ENCODE measurements at regions not wholly inside any gene's neighbourhood (a gene's known extent, or its start where the extent isn't known, plus 50 kb on each side); places are given as distances from the start of the nearest gene placed in this dataset.

DNA sequence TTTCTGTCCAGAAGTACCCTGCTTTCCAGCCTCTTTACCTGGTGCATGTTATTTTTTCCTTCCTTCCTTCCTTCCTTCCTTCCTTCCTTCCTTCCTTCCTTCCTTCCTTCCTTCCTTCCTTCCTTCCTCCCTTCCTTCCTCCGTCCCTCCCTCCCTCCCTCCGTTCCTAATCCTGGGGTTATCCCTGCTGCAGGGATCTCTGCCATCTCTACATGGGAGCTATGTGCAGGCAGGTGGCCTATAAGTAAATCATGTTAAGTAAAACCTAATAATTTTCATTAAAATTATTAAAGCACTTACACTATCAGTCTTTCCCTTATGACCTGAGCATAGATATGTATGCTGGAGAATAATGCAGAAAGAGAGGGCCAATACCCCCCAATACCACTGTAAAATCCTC is 351.9 kb downstream of the ZSWIM6 start:
- TF ChIP-seq CTCF (IDR thresholded peaks at IDR 0.05; ENCODE audit: extremely low read depth in 1 of 2, insufficient read depth in 1 of 2, low read depth in 1 of 2, low read length in 2 of 2) = no peak
- no peak for TF ChIP-seq JUN (IDR thresholded peaks at IDR 0.05; ENCODE audit: borderline replicate concordance, insufficient read depth, insufficient read length, low read depth)
- TF ChIP-seq POLR2AphosphoS5 (IDR thresholded peaks at IDR 0.05; ENCODE audit: insufficient read depth, low read depth, low read length) = no peak
- no peak for TF ChIP-seq EZH2 (IDR thresholded peaks at IDR 0.05; ENCODE audit: borderline replicate concordance, low read depth, low read length, severe bottlenecking)
- no peak for TF ChIP-seq POLR2A (IDR thresholded peaks at IDR 0.05; ENCODE audit: low read depth, low read length)
- no peak for TF ChIP-seq MYC (IDR thresholded peaks at IDR 0.05; ENCODE audit: low read depth, low read length)
